Skeletal muscle satellite cell (primary cell): ENCODE measurements at regions not wholly inside any gene's neighbourhood (a gene's known extent, or its start where the extent isn't known, plus 50 kb on each side); places are given as distances from the start of the nearest gene placed in this dataset.

Source experiments
- H3K27me3 ChIP-seq: 2 replicates; pipeline ENCODE4 v1.7.0; 2013; ENCODE audit warnings: low read length; ENCODE audit not compliant: control insufficient read depth, insufficient read depth
- H3K36me3 ChIP-seq: 2 replicates; pipeline ENCODE4 v1.7.0; 2013; ENCODE audit warnings: mild to moderate bottlenecking, control low read depth, low read length; ENCODE audit not compliant: insufficient read depth
- H3K4me1 ChIP-seq: 2 replicates; pipeline ENCODE4 v1.7.0; 2013; ENCODE audit warnings: low read length; ENCODE audit not compliant: control insufficient read depth, insufficient read depth
- H3K4me2 ChIP-seq: 2 replicates; pipeline ENCODE4 v1.7.0; 2013; ENCODE audit warnings: mild to moderate bottlenecking, low read length
- H3K4me3 ChIP-seq: 2 replicates; pipeline ENCODE4 v1.7.0; 2013; ENCODE audit warnings: low read length
- H3K9ac ChIP-seq: 2 replicates; pipeline ENCODE4 v1.7.0; 2013; ENCODE audit warnings: mild to moderate bottlenecking, low read depth, low read length, moderate library complexity
- H3K9me3 ChIP-seq: replicated peaks from 2 replicates; pipeline ENCODE4 v1.7.0; 2013; ENCODE audit warnings: mild to moderate bottlenecking, control low read depth, low read length

- H3K9me3 ChIP-seq: no peaks in the 10 kb centered on the region
- no peak overlapping the region for H3K4me2 ChIP-seq
- H3K4me3 ChIP-seq: no peak overlapping the region
- H3K36me3 ChIP-seq: no peaks in the 10 kb centered on the region
- H3K27me3 ChIP-seq: no peaks in the 10 kb centered on the region
- H3K9ac ChIP-seq: no peak overlapping the region
- peaks cover 7% of the 10 kb centered on the region for H3K4me1 ChIP-seq
Measured at GRCh38 chr7:155916926-155917655, 104.8 kb upstream of the SHH start.

GRCh38 chr7:155914341-155914740 lies 102.1 kb upstream of the SHH start:
- Histone ChIP-seq H3K4me2 (no peak overlapping the region), H3K9ac (no peak overlapping the region), H3K9me3 (no peaks in the 10 kb centered on the region), H3K36me3 (no peaks in the 10 kb centered on the region), H3K4me3 (no peak overlapping the region), H3K27me3 (no peaks in the 10 kb centered on the region), H3K4me1 (peaks cover 3% of the 10 kb centered on the region)

GRCh38 chr7:155913719-155914118 lies 101.5 kb upstream of the SHH start:
- Histone ChIP-seq H3K36me3 (no peaks in the 10 kb centered on the region), H3K4me2 (no peak overlapping the region), H3K9ac (no peak overlapping the region), H3K4me1 (no peaks in the 10 kb centered on the region), H3K27me3 (no peaks in the 10 kb centered on the region), H3K4me3 (no peak overlapping the region), H3K9me3 (no peaks in the 10 kb centered on the region)

- no peaks in the 10 kb centered on the region for H3K36me3 ChIP-seq
- no peaks in the 10 kb centered on the region for H3K9me3 ChIP-seq
- no peak overlapping the region for H3K9ac ChIP-seq
- H3K27me3 ChIP-seq: no peaks in the 10 kb centered on the region
- H3K4me2 ChIP-seq: no peak overlapping the region
- H3K4me3 ChIP-seq: no peak overlapping the region
- H3K4me1 ChIP-seq: no peaks in the 10 kb centered on the region
Measured at GRCh38 chr7:155913291-155913690, 101.0 kb upstream of the SHH start.

DNA sequence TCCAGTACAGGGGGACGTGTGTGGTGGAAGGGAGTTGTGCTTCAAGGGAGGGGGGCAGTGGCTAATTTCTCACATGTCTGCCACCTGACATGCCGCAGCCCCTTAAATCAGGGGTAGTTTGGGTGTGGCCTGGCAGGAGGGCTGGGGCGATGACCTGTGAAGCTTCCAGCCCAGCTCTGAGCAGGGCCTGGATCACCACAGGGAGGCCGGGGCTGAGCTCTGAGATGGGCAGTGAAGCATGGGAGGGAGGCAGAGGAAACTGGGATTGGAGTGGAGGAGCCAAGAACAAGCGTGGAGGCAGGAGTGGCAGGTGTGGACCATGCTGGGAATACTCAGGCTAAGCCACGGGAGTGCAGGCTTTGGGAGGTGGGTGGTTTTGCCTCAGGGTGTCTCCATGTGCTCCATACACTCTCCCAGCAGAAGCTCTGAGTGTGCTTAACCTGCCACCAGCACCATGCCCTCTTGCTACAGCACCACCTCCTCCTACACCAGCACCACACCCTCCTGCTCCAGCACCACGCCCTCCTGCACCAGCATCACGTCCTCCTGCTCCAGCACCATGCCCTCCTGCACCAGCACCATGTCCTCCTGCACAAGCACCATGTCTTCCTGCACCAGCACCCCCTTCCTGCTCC lies 99.3 kb upstream of the SHH start:
- Histone ChIP-seq H3K4me2 (no peak overlapping the region), H3K36me3 (no peaks in the 10 kb centered on the region), H3K9ac (no peak overlapping the region), H3K27me3 (no peaks in the 10 kb centered on the region), H3K4me3 (no peak overlapping the region), H3K4me1 (no peaks in the 10 kb centered on the region), H3K9me3 (no peaks in the 10 kb centered on the region)

- Histone ChIP-seq H3K36me3 (no peaks in the 10 kb centered on the region), H3K9ac (no peak overlapping the region), H3K27me3 (no peaks in the 10 kb centered on the region), H3K4me3 (no peak overlapping the region), H3K4me1 (no peaks in the 10 kb centered on the region), H3K9me3 (no peaks in the 10 kb centered on the region), H3K4me2 (no peak overlapping the region)
Measured at GRCh38 chr7:155908385-155908784, 96.1 kb upstream of the SHH start.

- no peaks in the 10 kb centered on the region for H3K9me3 ChIP-seq
- no peak overlapping the region for H3K4me3 ChIP-seq
- no peaks in the 10 kb centered on the region for H3K4me1 ChIP-seq
Measured at GRCh38 chr7:155907450-155908200, 95.4 kb upstream of the SHH start.

GRCh38 chr7:155901176-155901575 lies 88.9 kb upstream of the SHH start:
- no peak overlapping the region for H3K9ac ChIP-seq
- peaks cover 4% of the 10 kb centered on the region for H3K9me3 ChIP-seq
- no peak overlapping the region for H3K4me3 ChIP-seq
- no peak overlapping the region for H3K4me2 ChIP-seq
- H3K27me3 ChIP-seq: no peaks in the 10 kb centered on the region
- H3K36me3 ChIP-seq: no peaks in the 10 kb centered on the region
- no peaks in the 10 kb centered on the region for H3K4me1 ChIP-seq

More at GRCh38 chr7:155907450-155908200, 95.4 kb upstream of the SHH start:
- no peak overlapping the region for H3K9ac ChIP-seq
- H3K4me2 ChIP-seq: no peak overlapping the region
- no peaks in the 10 kb centered on the region for H3K27me3 ChIP-seq
- no peaks in the 10 kb centered on the region for H3K36me3 ChIP-seq

GRCh38 chr7:155899596-155899995 lies 87.3 kb upstream of the SHH start:
- Histone ChIP-seq H3K9ac (no peak overlapping the region), H3K4me1 (no peaks in the 10 kb centered on the region), H3K4me2 (no peak overlapping the region), H3K36me3 (no peaks in the 10 kb centered on the region), H3K27me3 (no peaks in the 10 kb centered on the region), H3K9me3 (peaks cover 4% of the 10 kb centered on the region), H3K4me3 (no peak overlapping the region)

- H3K9me3 ChIP-seq: peaks cover 4% of the 10 kb centered on the region
Measured at GRCh38 chr7:155897758-155898386, 85.6 kb upstream of the SHH start.

DNA sequence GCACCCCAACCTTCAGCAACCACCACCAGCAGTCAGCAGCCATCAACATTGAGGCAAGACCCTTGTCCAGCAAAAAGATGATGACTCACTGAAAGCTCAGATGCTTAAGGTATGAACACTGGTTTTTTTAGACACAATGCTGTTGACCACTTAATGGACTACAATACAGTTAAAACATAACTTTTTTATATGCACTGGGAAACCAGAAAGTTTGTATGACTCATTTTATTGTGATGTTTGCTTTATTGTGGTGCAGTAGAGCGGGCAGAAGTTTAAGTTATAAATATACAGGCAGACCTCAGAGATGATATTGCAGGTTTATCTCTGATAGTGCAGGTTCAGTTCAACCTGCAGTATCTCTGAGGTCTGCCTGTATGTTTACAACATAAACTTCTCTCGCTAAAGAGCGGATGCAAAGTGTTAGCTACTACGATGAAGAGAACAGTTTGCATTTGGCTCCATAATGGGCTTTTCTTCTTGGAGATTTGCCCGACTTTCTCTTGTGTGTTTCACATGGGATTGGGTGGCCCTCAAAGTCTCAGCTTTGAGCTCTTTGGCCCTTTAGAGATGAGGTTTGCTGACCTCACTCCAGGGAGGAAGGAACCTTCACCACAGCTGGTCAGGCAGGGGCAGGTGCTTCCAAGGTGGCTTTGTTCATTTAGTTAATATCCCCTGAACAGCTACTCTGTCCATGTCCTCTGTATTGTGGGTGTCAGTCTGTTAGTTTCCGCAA lies 84.4 kb upstream of the SHH start:
- H3K4me1 ChIP-seq: no peaks in the 10 kb centered on the region
- H3K4me3 ChIP-seq: no peak overlapping the region
- H3K27me3 ChIP-seq: no peaks in the 10 kb centered on the region
- H3K9me3 ChIP-seq: peaks cover 4% of the 10 kb centered on the region
- no peak overlapping the region for H3K4me2 ChIP-seq
- H3K9ac ChIP-seq: no peak overlapping the region
- no peaks in the 10 kb centered on the region for H3K36me3 ChIP-seq

More at GRCh38 chr7:155897758-155898386, 85.6 kb upstream of the SHH start:
- Histone ChIP-seq H3K36me3 (no peaks in the 10 kb centered on the region), H3K4me1 (no peaks in the 10 kb centered on the region), H3K4me2 (no peak overlapping the region), H3K9ac (no peak overlapping the region), H3K4me3 (no peak overlapping the region), H3K27me3 (no peaks in the 10 kb centered on the region)
